IPS-20b (cell line): ENCODE measurements at regions not wholly inside any gene's neighbourhood (a gene's known extent, or its start where the extent isn't known, plus 50 kb on each side); places are given as distances from the start of the nearest gene placed in this dataset.
"Not testable (repeated sequence)": the region's sequence is repeated elsewhere in the genome, so short reads cannot be mapped to it uniquely, and the experiment has no call there.

ENCODE experiments used
- H3K27ac ChIP-seq: one replicate; pipeline ENCODE4 v1.5.1; 2013; ENCODE audit warnings: low read length
- H3K27me3 ChIP-seq: 2 replicates; pipeline ENCODE4 v1.6.1; 2013; ENCODE audit warnings: mild to moderate bottlenecking, low read length, inconsistent platforms; ENCODE audit not compliant: insufficient read depth
- H3K36me3 ChIP-seq: 2 replicates; pipeline ENCODE4 v1.6.1; 2013; ENCODE audit warnings: low read depth, mild to moderate bottlenecking, inconsistent platforms, low read length, moderate library complexity; ENCODE audit not compliant: insufficient read depth
- H3K4me1 ChIP-seq: 2 replicates; pipeline ENCODE4 v1.6.1; 2013; ENCODE audit warnings: mild to moderate bottlenecking, control low read depth, inconsistent platforms, low read length, moderate library complexity; ENCODE audit not compliant: insufficient read depth
- H3K4me3 ChIP-seq: 2 replicates; pipeline ENCODE4 v1.5.1; 2013; ENCODE audit warnings: mild to moderate bottlenecking, low read length, inconsistent platforms
- H3K9ac ChIP-seq: 2 replicates; pipeline ENCODE4 v1.6.1; 2013; ENCODE audit warnings: low read depth, mild to moderate bottlenecking, inconsistent platforms, low read length, moderate library complexity
- H3K9me3 ChIP-seq: 2 replicates; pipeline ENCODE4 v1.6.1; 2013; ENCODE audit warnings: mild to moderate bottlenecking, low read depth, low read length, inconsistent platforms; ENCODE audit not compliant: insufficient read depth

GRCh38 chr6:166253778-166254204, 54.4 kb downstream of the PRR18 start:
- H3K27me3 ChIP-seq: peaks cover 87% of the 10 kb centered on the region
- H3K27ac ChIP-seq: no peak overlapping the region
- H3K4me3 ChIP-seq: peak overlapping the region; percentile 60
- H3K9me3 ChIP-seq: no peaks in the 10 kb centered on the region
- H3K36me3 ChIP-seq: no peaks in the 10 kb centered on the region
- no peak overlapping the region for H3K9ac ChIP-seq
- peaks cover 4% of the 10 kb centered on the region; the same call in 1 of the 2 replicates for H3K4me1 ChIP-seq

DNA sequence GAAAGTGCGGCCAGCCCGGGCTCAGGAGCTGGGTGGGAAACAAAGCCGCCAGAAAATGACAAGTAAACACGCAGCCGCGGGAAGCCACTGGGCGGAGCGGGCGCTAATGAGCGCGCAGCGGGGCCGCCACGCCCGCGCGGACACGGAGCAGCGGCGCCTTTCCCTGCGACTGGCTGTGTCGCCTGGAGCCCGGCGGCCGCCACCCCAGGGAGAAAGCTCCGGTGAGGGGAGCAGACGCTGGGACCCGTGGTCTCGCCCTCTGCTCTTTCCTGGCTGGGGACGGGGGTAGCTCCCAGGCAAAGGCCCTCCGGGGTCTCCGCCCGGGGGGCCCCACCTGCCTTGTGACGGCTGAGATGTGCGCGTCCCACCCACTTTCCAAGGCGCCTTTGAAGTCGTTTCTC, 54.9 kb downstream of the PRR18 start:
- Histone ChIP-seq H3K9ac (no peak overlapping the region), H3K9me3 (no peaks in the 10 kb centered on the region), H3K27ac (no peak overlapping the region), H3K4me3 (peak overlapping the region; percentile 60), H3K27me3 (peaks cover 82% of the 10 kb centered on the region), H3K36me3 (no peaks in the 10 kb centered on the region), H3K4me1 (peaks cover 4% of the 10 kb centered on the region; the same call in 1 of the 2 replicates)

GRCh38 chr6:166252601-166253000, 55.6 kb downstream of the PRR18 start:
- Histone ChIP-seq H3K4me3 (no peak overlapping the region), H3K9ac (no peak overlapping the region), H3K4me1 (peaks cover 4% of the 10 kb centered on the region; the same call in 1 of the 2 replicates), H3K27me3 (peaks cover 75% of the 10 kb centered on the region), H3K9me3 (no peaks in the 10 kb centered on the region), H3K36me3 (no peaks in the 10 kb centered on the region), H3K27ac (no peak overlapping the region)

GRCh38 chr6:166251655-166252054, 56.5 kb downstream of the PRR18 start:
- Histone ChIP-seq H3K4me1 (peaks cover 4% of the 10 kb centered on the region; the same call in 1 of the 2 replicates), H3K9ac (no peak overlapping the region), H3K9me3 (no peaks in the 10 kb centered on the region), H3K4me3 (no peak overlapping the region), H3K36me3 (no peaks in the 10 kb centered on the region), H3K27me3 (peaks cover 65% of the 10 kb centered on the region), H3K27ac (no peak overlapping the region)

DNA sequence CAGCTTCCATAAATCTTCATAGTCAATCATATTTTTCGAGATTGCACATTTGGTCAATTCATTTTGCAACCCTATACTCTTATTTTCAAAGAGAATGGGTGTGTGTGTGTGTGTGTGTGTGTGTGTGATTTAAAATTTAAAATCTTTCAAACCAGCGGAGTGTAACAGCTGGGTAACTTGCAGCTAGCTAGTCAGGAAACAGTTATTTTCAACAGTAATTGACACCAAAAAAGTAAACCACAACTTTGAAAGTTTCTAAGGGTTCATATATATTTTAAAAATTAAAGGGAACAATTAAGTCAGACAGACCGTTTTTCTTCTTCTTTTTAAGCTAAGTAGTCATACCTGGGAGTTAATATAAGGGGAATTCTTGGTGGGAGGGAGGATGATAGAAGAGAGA, 57.0 kb downstream of the PRR18 start:
- Histone ChIP-seq H3K4me3 (no peak overlapping the region), H3K4me1 (peaks cover 4% of the 10 kb centered on the region; the same call in 1 of the 2 replicates), H3K27ac (no peak overlapping the region), H3K36me3 (no peaks in the 10 kb centered on the region), H3K9me3 (no peaks in the 10 kb centered on the region), H3K27me3 (peaks cover 61% of the 10 kb centered on the region), H3K9ac (no peak overlapping the region)

DNA sequence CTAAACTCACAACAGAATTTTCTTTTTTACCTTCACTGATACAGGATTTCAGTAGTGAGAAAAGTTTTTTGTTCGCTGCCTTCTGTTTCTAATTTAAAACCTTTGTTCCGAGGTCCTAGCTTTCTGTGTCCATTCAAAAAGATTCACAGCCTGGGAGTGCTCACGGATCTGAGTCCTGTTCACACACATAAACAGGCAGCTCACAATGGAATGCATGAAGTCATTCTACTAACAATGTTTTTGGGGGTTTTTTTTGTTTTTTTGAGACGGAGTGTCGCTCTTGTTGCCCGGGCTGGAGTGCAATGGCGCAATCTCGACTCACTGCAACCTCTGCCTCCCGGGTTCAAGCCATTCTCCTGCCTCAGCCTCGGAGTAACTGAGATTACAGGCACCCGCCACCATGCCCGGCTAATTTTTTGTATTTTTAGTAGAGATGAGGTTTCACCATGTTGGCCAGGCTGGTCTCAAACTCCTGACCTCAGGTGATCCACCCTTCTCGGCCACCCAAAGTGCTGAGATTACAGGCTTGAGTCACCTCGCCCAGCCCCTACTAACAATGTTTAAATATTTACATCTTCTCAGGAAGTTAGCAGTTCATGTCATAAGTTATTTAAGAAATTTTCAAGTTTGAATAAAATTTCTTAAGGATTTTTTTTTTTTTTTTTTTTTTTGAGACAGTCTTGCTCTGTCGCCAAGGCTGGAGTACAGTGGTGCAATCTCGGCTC, 59.0 kb downstream of the PRR18 start:
- not testable (repeated sequence) for H3K36me3 ChIP-seq, H3K4me3 ChIP-seq, H3K4me1 ChIP-seq, H3K9ac ChIP-seq, H3K9me3 ChIP-seq, H3K27ac ChIP-seq
- H3K27me3 ChIP-seq: peaks cover 49% of the 10 kb centered on the region

DNA sequence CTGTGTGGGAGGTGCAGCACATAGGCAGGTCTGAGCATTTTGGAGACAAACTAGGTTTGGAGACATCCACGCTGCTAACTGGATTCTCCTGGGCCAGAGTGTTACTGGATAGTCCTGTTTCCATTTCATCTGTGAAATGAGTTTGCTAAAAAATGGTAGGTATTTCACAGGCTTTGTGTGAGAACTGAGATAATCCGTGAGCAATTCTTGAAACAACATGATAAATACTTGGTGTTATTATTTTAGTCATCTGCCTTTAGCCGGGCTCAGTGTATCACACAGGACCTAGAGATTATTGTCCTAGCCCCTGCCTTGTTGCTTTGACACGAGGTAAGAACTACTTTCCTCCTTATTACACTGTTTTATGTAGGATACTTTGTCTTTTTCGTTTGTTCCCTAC, 63.0 kb downstream of the PRR18 start:
- H3K36me3 ChIP-seq: no peaks in the 10 kb centered on the region
- no peak overlapping the region for H3K27ac ChIP-seq
- H3K4me3 ChIP-seq: no peak overlapping the region
- no peak overlapping the region for H3K9ac ChIP-seq
- H3K4me1 ChIP-seq: no peaks in the 10 kb centered on the region
- no peaks in the 10 kb centered on the region for H3K9me3 ChIP-seq
- peaks cover 21% of the 10 kb centered on the region for H3K27me3 ChIP-seq

- H3K9me3 ChIP-seq: no peaks in the 10 kb centered on the region
- peaks cover 18% of the 10 kb centered on the region; the same call in 1 of the 2 replicates for H3K27me3 ChIP-seq
- H3K4me1 ChIP-seq: no peaks in the 10 kb centered on the region
- no peak overlapping the region for H3K9ac ChIP-seq
- no peak overlapping the region for H3K27ac ChIP-seq
- H3K36me3 ChIP-seq: no peaks in the 10 kb centered on the region
- no peak overlapping the region for H3K4me3 ChIP-seq
Measured at GRCh38 chr6:166244353-166245045, 63.7 kb downstream of the PRR18 start.

DNA sequence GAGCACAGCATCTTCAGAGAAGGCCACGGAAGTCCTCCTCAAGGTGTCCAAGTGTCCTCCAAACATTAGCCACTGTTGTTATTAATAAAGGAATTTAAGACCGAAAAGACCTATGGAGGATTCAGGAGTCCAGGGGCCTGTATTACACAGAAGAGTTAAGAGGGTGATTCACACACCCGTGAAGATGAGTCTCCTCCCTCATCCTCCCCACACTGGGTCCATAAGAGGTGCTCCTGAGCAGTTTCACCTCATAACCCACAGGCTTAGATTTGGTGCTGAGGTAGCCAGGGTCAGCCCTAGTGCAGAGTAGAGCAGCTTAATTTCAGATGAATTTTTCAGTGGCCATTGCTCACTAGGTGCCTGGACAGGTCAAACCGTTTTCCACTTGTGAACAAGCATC, 65.3 kb downstream of the PRR18 start:
- H3K9ac ChIP-seq: no peak overlapping the region
- H3K36me3 ChIP-seq: no peaks in the 10 kb centered on the region
- H3K27me3 ChIP-seq: peaks cover 18% of the 10 kb centered on the region; the same call in 1 of the 2 replicates
- no peak overlapping the region for H3K27ac ChIP-seq
- H3K4me1 ChIP-seq: no peaks in the 10 kb centered on the region
- no peaks in the 10 kb centered on the region for H3K9me3 ChIP-seq
- H3K4me3 ChIP-seq: no peak overlapping the region

DNA sequence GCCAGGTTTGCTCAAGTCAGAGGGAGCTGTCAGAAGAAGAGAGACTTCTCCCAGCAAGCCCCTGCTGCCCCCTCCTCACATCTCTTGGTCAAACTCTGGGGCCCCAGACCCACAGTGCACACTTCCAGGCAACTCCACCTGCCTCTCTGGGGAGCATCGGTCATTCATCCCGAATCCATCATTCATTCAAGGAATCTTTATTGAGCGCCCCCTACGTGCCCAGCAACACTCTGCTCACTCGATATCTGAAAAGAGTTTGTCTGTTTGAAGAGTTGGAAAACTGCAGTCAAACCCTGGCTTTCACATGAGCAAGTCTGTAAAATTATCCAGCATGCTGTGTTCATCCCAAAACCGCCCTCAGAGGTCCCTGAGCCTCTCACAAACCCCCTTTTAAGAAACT, 66.2 kb downstream of the PRR18 start:
- peaks cover 18% of the 10 kb centered on the region; the same call in 1 of the 2 replicates for H3K27me3 ChIP-seq
- no peak overlapping the region for H3K9ac ChIP-seq
- no peaks in the 10 kb centered on the region for H3K9me3 ChIP-seq
- H3K4me3 ChIP-seq: no peak overlapping the region
- no peak overlapping the region for H3K27ac ChIP-seq
- H3K4me1 ChIP-seq: no peaks in the 10 kb centered on the region
- no peaks in the 10 kb centered on the region for H3K36me3 ChIP-seq

GRCh38 chr6:166240889-166241288, 67.3 kb downstream of the PRR18 start:
- Histone ChIP-seq H3K9ac (no peak overlapping the region), H3K9me3 (no peaks in the 10 kb centered on the region), H3K27ac (no peak overlapping the region), H3K4me3 (no peak overlapping the region), H3K4me1 (no peaks in the 10 kb centered on the region), H3K36me3 (no peaks in the 10 kb centered on the region), H3K27me3 (peaks cover 18% of the 10 kb centered on the region; the same call in 1 of the 2 replicates)

DNA sequence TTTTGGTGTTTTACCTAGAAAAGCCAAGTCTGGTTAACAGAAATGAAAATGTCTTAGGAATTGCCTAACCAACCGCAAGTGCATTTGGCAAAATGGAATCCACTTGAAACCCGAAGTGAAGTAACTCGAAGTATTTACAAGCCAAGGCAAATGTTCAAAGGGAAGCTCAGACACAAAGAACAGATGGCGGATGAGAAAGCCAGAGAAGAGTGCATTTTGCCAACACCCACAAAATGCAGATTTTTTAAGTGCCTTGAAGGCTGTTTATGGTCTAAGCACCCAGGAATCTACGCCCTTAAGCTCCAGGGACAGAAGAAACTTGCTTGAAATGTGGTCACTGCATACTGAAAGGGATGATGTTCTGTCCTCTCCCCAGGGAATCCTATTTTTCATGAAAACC, 70.0 kb upstream of the TBXT start:
- Histone ChIP-seq H3K27ac (no peak overlapping the region), H3K4me1 (no peaks in the 10 kb centered on the region; the same call in 1 of the 2 replicates), H3K36me3 (no peaks in the 10 kb centered on the region), H3K27me3 (peaks cover 6% of the 10 kb centered on the region; the same call in 1 of the 2 replicates), H3K9ac (no peak overlapping the region), H3K4me3 (no peak overlapping the region), H3K9me3 (no peaks in the 10 kb centered on the region)
